COLO668 (cell line): ENCODE measurements at regions not wholly inside any gene's neighbourhood (a gene's known extent, or its start where the extent isn't known, plus 50 kb on each side); places are given as distances from the start of the nearest gene placed in this dataset.

Experiments used
- DNase-seq: peaks from one replicate; lab custom pipeline; 2025; ENCODE audit not compliant: unreplicated experiment; lab: John Stamatoyannopoulos, UW

DNA sequence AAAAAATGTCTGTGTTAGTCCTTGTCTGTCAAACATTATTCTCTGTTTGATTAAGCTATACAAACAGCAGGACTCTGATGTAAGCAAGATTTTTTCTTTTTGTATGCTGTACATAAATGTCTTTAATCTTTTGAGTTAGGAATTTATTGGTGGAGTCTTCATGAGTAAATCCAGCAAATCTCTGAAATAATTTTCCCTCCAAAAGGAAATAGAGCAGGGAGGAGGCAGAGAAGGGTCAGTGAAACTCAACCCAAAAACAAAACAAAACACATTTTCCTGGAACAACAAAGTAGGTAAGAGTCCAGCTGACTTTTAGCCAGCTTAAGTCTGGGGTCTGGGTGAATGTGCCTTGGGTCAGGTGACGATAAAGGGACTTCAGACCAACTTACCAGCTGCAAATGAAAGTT is 113.7 kb downstream of the FOXA2 start:
- DNase-seq: no peak

DNA sequence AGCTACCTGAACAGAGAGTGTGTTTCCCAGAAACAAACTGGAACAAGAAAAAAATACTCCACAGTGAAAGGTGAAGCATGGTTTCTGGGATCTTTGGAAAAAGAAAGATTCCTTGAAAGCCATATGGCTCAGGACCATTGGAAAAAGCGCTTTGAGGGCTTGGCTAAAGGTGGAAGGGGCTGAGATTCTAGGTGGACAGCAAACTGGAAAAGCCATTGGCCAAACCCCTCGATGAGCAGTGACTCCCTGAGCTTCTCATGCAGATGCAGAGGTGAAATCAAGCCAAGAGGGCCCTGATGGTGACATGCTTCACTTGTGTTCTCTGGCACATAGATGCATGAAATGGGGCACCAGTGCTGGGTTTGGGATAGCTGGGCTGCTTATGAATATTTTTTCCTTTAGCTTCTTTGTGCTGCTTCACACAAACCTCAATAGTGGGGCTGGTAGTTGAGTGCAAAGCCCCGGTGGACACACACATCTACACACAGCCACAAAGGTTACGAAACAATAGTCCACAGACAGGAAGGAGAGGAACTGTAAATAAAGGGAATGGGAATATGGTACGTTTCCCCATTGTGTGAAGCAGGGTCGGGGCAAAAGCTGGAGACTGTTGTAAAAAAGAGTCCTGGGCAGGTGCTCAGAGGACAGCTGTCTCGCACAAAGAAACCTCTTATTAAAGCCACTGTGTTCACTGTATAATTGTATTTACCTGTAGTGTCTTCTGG is 117.8 kb downstream of the FOXA2 start:
- peak; percentile 82 for DNase-seq

DNA sequence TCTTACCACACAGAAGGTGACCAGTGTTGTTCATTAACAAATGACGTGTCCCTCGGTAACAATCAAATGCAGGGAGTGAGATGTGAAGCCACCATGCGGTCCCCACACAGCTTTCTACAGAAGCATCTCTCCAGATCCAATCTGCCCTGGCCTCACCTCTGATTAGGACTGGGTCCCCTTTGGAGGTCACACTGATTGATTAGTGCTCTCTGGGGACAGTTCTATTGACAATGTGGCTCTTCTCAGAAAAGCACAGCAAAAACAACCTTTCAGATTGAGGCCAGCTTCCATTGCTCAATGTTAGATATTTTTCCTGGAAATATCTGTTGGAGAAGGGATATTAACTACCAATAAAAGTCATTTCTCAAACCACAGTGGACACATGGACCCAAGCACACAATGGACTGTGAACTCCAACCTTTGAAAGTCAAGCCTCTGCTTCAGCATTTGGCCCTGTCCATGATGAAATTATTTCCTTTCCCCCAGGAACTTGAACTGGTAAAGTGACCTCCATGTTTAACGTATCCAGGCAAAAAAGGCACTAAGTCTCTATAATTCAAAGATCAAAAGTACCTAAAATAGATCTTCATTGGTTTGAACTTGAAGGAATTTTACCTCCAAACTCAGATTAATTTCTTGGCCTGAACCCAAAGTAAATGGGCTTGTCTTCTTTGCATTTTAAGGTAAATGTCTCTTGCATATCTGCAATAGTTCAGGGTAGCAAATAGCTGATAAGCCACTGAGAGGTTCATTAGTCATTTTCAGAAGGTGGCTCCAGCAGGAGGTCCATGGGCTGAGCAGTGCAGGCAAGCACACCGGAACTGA is 118.5 kb downstream of the FOXA2 start:
- DNase-seq: no peak

DNA sequence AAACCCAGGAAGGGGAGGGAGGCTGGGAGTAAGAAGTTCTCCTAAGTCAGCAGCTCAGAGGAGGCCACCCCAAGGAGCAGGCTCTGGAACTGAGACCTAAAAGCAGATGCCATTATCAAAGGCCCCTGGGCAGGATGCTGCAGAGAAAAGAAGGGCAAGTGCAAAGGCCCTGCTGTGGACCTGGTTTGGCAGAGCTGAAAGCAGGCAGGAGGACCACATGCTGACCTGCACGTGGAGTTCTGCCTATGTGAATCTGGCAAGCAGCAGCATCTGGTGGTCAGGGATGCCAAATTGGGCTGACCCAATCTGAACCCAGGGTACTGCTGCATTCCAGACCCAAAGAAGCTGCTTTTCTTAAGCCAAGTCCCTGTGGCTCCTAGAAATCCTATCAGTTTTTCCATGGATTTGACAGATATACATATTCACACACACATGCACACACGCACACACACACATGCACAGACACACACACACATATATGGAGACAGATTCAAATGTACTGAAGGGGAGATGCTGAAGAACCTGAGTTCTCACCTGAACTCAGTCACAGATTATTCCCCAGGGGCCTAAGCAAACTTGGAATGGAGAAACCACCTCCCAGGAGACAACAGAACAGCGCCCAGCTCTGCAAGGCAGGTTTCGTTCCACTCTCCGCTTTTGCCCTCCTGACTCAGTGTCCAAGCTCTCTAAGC is 119.9 kb downstream of the FOXA2 start:
- no peak for DNase-seq

DNA sequence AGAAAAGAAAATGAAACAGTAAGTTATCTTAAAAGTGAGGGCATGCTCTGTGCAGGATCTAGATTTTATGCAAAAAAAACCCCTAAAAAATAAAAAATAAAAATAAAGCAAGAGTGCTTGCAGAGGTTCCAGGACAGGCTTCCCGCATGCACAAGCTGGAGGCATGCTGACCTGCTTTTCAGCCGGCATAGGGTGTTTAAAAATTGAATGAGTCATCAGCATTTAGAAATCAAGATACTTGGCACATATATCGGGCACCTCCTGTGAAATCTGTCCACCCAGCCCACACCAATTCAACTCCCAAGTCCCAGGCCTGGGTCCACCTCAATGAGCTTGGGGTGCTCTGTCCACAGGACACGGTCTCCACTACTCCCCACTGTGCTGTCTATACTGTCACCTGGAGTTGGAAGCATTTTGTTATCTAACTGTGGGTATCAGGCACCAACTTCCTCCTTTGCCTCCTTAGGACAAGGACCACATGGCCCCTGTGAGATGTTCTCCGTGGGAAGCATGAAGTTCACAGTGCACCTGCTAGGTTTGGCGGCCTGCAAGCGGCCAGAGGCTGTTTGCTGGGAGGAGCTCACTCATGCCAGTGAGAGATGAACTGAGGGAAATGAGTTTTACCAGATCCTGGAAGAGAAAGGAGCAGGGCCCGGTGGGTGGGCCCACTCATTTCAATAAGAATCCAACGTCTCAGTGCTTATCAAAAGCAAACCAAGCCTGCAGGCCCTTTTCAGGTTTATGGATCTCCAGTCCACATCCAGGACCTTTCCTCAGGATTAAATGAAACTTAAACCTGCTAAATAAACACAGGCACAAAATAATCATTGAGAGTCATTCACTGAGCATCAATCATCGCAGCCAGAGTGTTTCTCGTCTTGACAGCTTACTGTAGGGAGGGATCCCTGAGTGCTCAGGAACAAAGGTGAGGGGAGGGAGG is 121.1 kb downstream of the FOXA2 start:
- DNase-seq: peak; percentile 92

DNA sequence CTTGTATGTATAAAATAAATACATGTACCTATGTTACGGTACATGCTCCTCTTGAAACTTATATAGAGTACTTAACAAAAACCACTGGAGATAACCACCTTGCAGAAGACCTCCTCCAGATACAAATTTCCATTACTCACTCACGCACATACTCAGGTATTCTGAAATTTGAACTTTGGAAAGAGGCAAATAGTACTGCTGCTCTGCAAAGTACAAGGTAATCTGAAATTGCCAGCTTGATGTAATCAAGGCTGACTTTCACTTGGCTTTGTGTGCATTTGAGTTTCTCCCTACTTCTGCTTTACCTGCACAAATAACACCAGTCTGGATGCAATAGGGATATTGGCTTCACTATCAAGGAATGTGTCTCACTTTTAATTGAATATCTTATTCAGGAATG is 123.6 kb downstream of the FOXA2 start:
- no peak for DNase-seq

DNA sequence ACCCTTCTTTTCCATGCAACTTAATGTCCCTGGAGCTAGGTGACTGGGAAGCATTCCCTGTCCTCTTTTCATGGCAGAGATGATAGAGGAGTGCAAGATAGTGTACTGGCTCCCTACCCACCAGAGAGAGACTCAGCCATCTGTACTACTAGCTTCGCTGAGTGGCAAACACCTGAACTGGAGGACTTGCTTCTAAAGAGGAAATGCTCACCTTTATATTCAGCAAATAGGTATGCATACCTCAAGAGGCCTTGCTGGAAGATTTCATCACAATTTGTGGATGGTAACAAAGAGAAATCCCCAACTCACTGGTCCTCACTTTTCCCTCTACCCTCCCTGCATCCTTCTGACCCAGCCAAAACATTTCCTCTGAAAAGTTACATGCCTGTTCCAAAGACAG is 124.1 kb downstream of the FOXA2 start:
- DNase-seq: no peak

DNA sequence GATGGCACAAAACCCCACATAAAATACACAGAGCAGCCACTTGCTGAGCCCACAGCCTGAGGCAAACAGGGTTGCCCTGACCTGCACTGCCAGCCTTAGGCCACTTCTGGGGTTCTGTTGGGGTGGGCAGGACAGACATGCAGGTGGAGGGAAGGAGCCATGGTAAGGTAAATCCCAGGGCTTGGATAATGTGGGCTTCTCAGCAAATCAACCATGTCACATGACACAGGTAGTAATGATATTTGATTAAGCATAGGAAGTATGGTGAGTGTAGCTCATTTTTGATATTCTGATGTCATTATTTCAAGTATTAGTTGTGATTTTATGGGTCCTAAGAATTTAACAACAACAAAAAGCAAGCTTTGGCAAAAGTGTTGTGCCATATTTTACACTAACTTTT is 124.6 kb downstream of the FOXA2 start:
- DNase-seq: no peak

DNA sequence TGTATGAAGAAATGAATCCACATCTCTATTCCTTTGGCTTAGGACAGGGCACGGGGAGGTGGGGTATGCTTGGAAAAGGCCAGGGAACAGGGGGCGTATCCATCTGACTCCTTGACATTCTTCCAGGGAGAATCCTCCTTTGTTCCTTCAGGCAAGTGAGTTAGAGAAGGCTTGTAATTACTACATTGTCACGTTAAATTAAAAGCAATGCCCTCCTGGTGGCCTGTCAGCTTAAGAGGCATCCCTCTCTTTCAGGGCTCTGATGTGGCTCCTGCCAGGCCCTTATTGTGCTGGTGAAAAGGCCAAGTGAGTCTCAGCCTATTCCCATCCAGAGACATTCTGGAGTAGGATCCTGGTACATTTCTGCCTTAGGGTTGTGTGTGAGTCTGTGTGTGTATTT is 128.3 kb downstream of the FOXA2 start:
- DNase-seq: no peak

DNA sequence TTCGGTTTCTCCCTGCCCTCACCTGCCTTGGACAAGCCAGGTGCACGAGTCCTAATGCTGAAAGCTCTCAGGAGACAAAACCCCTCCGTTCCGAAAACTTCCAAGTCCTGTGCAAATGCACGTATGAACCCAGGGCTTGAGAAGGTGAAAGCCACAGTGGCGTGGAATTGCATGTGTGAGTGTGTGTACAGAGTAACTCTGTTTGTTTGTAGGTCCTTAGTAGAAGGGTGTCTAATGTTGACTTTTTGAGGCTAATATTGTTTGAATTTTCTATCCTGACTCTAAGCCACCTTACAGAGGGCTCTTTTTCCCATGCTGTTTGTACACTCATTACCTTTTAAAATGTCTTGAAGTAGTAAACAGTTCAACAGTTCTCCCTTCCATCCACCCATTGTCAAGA is 129.1 kb downstream of the FOXA2 start:
- DNase-seq: peak; percentile 35

DNA sequence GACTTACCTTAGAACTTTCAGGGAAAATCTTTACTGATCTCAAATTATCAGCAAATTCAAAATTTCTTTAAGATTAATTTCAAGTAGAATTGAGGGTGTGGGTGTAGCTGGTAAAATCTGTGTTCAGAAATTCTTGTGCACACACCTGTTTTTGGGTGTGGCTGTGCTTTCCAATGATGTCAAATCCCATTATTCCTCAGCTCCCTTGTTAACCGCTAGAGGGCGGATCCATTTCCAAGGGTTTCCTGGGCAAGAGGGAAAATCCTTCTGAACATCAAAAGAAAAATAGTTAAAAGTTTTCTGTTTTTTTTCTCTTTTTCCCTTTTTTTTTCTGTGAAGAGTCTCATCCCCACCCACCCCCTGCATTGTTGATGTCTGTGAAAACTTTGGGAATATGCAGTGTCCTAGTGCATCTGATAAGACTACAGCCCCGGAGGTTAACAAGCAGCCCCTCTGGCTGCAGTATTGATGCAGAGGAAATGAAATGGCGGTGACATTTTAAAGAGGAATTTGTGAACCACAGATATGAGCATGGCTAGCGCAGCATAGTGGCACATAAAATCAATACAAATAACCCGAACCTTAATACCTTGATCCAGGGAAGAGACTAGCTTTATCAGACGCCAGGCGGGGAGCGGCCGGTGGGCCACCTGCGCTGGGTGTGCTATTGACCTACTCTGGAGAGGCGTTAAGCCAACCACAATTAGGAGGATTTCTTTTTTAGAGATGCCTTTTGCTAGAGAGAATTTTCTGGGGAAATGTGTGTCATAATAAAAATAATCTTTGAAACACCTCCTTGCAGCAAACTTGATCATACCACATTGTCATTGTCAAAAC is 130.9 kb downstream of the FOXA2 start:
- DNase-seq: peak; percentile 60

DNA sequence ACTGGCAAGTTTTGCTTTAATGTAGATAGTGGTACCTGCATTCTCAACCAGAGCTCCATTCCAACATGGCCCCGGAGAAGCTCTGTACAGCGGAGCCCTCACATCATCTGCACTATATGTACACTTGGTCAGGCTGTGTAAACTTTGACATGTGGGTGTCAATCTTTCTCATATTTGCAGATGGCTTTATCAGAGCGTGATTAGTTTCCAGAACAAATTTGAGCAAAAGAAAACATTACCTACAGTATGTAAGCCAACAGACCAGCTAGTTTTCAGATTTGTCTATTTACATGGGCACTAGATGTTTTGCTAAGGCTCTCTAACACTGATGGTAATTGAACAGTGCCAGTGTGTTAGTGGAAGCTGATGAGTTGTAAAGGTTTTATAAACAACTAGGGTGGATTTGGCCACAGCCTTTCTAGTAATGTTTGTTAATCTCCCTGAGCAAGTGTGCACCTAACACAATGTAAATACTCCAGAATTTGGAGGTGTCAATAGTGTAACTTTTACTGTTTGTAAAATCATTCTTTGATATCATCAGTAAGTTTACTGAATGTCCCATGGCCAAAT is 131.8 kb downstream of the FOXA2 start:
- peak; percentile 48 for DNase-seq

DNA sequence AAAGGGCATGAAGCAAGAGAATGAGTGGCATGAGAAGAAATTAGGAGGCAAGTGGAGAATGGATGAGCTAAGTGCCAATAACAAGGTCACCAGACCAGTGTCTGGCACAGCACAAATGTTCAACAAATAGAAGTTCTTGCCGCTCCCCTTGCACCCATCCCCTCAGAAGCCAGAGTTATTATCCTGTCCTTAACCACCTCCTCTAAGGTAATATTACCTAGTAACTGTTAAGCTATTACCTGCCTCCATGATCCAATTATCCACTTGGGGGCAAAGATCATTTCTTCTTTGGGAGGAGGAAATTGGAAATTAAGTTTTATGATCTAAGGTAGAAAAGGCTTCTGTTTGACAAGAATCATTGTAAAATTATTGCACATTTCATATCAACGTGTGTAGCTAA is 133.8 kb downstream of the FOXA2 start:
- DNase-seq: no peak

DNA sequence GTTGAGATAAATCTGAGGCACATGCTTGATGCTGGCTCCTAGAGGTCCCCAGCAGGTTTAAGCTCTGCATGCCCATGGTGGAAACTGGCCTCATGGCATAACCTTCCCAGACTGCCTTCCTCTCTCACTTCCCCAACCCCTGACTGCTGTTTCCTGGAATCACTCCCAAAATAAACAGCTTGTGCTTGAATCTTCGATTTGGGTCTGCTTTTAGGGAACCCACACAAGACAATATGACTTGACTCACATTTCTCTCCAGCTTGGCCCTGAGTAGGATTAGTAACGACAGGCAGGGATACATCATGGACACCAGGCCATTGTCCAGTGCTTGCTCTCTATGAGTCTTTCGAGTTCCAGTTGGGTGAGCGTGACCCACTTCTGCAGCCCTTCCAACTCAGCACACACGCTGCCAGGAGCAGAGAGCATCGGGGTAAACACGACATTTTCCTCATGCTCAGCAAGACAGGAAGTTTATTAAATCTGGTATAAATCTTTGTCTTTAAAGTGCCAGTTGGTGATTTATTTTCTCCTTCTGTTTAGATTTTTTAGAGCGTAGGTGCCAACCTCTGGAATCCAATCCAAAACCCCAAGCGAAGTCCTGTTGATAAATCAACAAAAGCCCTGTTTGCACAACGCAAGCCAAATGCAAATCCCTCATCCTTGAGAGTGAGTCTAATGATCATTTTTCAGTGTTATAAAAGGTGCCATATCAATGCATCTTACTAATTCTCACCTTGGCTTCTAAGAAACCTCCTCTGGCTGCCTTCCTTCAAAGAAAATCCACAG is 135.0 kb downstream of the FOXA2 start:
- peak; percentile 53 for DNase-seq

DNA sequence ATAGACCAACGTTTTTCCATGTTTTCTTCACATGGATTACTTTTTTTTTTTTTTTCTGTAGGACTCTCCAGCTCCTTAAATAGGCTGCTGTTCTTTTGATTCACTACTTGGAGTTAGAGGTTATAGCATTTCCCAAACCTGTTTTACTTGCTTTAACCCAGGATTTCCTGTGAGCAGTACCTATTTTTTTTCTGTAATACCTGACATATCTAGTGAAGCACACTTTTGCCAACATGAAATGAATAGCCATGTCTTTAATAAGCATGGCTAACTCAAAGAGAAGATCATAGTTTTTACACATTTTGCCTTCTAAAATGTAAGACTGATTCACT is 137.0 kb downstream of the FOXA2 start:
- no peak for DNase-seq

DNA sequence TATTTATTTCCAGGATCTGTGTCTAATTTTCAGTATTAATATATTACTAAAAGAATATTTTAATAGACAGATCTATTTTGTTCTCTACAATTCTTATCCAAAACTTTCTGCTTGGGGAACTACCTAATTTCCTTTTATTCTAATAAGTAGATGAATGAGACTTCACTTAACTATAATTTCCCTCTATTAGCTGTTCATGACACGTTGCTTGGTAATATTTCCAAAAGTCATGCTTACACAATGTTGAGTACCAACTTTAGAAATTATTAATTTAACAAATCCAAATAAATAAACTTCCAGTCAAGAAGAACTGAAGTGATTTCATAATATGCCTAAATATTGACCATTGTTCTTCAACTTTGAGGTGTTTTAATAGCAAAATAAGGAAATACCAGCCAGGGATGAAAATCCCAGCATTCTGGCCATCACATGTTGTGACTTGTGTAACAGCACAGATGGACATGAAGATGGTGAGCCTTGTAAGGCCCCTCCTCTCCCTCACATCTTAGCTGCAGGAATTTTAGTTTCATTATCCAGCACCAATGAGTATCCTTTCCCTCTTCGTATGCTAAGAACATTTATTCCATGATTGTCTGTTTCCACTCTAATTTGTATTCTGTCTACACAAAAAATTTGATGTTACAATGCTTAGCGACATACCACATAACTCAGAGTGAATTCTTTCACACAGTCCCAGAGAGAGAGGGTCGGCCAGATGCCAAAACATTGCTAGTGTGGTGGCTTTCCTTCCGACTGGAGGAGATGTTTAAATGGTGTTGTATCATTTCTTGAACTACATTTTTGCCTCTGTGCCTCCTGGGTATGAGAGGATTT is 137.5 kb downstream of the FOXA2 start:
- DNase-seq: no peak

DNA sequence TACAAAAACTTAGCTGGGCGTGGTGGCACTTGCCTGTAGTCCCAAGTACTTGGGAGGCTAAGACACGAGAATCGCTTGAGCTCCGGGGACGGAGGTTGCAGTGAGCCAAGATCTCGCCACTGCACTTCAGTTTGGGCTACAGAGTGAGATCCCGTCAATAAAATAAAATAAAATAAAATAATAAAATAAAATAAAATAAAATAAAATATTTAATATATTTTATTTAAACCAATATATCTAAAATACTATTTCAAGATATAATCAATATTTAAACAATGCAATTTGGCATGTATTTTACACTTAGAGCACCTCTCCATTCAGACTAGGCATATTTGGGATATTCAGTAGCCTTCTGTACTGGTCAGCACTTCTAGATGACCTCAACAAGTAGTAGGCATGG is 142.1 kb downstream of the FOXA2 start:
- DNase-seq: no peak

DNA sequence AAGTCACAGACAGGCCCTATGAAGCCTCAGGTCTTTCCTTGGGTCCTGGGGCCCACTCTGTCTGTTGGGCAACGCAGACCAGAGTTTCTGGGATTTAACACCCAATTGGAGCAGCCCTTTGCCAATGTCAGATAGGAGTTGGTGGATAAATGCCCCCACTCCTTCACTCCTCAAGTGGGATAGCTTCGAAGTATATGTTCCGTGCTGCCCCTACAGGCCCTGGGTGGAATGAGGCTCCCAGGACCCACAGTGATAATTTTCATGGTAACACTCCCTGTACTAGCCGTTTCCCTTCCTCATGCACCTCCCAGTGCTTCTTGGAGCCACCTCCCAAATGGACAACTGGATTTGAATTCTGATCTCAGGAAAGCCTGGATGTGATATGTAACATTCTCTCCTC is 145.4 kb downstream of the FOXA2 start:
- peak; percentile 34 for DNase-seq
